H1 (cell line): ENCODE measurements at regions not wholly inside any gene's neighbourhood (a gene's known extent, or its start where the extent isn't known, plus 50 kb on each side); places are given as distances from the start of the nearest gene placed in this dataset.

Experiments
- CHD2 ChIP-seq: IDR thresholded peaks from 2 replicates; pipeline ENCODE4 v1.6.1; 2012; ENCODE audit warnings: low read length, improper control_type of control experiment
- CHD7 ChIP-seq: fragments of 300-600 bp; sonication (generic); IDR thresholded peaks from 2 replicates; pipeline ENCODE4 v1.7.1; 2012; ENCODE audit warnings: low read length, moderate library complexity, mild to moderate bottlenecking, inconsistent platforms; ENCODE audit not compliant: insufficient replicate concordance
- CTBP2 ChIP-seq: IDR thresholded peaks from 2 replicates; pipeline ENCODE4 v1.7.0; 2011; ENCODE audit warnings: borderline replicate concordance, mild to moderate bottlenecking, moderate library complexity, mixed read lengths, low read length; ENCODE audit not compliant: insufficient read depth, insufficient read length
- MAX ChIP-seq: IDR thresholded peaks from 2 replicates; pipeline ENCODE4 v1.6.1; 2012; ENCODE audit warnings: inconsistent platforms
- POLR2A ChIP-seq, 2 experiments: IDR thresholded peaks; 1 replicate in 1 of 2; 2 replicates in 1 of 2; pipeline ENCODE4 v1.6.1; 2011; ENCODE audit warnings: low read depth in 2 of 2, low read length in 2 of 2, mild to moderate bottlenecking in 2 of 2; ENCODE audit errors: control extremely low read depth in 1 of 2

DNA sequence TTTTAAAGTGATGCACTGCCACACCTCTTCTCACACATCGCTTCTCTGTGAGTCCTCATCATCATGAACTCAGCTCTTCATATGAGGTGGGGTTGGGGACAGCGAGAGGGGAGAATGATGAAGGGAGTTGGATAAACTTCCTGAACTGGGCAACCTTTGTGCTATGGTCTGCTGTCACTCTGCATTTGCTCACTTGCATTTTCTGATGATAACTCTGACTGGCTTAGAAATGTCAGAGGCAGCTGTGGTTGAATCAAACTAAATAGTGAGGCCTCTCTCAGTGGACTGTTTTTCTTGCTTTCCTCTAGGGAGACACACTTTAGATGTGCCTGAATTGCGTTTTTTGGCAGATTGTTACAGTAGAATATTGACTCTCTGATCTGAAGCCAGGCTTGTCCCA lies 55.2 kb upstream of the NFKBIA start (continued):
- TF ChIP-seq CHD7 (no peak), POLR2A (IDR thresholded peaks at IDR 0.05; ENCODE audit: control extremely low read depth in 1 of 2, low read depth in 2 of 2, low read length in 2 of 2) (no peak), MAX (no peak), CTBP2 (no peak), CHD2 (no peak)
